A549 (cell line): ENCODE measurements at regions not wholly inside any gene's neighbourhood (a gene's known extent, or its start where the extent isn't known, plus 50 kb on each side); places are given as distances from the start of the nearest gene placed in this dataset.
"Not testable (repeated sequence)": the region's sequence is repeated elsewhere in the genome, so short reads cannot be mapped to it uniquely, and the experiment has no call there.

ENCODE experiments used
- CBX8 ChIP-seq: fragments of 200-600 bp; sonication (generic); IDR thresholded peaks from 2 replicates; pipeline ENCODE4 v1.6.1; 2016
- EP300 ChIP-seq, 2 experiments: fragments of >200 bp; sonication (Bioruptor Twin); formaldehyde crosslinking; IDR thresholded peaks; 2 replicates in 1 of 2; 3 replicates in 1 of 2; pipeline ENCODE4 v1.6.1; 2016 to 2017
- HDAC2 ChIP-seq: fragments of 200-600 bp; sonication (generic); IDR thresholded peaks from 2 replicates; pipeline ENCODE4 v1.6.1; 2016
- POLR2A ChIP-seq: IDR thresholded peaks from 2 replicates; pipeline ENCODE4 v1.6.1; 2012; ENCODE audit warnings: mild to moderate bottlenecking, low read length
- TF ChIP-seq, protein P1 (sequence below): fragments of >200 bp; sonication (Bioruptor Twin); formaldehyde crosslinking; IDR thresholded peaks from 3 replicates; pipeline ENCODE4 v1.5.1; 2016

GRCh38 chr6:58047865-58048264 is 730.4 kb downstream of the PRIM2 start:
- not testable (repeated sequence) for TF ChIP-seq EP300 (IDR thresholded peaks at IDR 0.05); CBX8; HDAC2; POLR2A
- TF ChIP-seq, protein P1, sequence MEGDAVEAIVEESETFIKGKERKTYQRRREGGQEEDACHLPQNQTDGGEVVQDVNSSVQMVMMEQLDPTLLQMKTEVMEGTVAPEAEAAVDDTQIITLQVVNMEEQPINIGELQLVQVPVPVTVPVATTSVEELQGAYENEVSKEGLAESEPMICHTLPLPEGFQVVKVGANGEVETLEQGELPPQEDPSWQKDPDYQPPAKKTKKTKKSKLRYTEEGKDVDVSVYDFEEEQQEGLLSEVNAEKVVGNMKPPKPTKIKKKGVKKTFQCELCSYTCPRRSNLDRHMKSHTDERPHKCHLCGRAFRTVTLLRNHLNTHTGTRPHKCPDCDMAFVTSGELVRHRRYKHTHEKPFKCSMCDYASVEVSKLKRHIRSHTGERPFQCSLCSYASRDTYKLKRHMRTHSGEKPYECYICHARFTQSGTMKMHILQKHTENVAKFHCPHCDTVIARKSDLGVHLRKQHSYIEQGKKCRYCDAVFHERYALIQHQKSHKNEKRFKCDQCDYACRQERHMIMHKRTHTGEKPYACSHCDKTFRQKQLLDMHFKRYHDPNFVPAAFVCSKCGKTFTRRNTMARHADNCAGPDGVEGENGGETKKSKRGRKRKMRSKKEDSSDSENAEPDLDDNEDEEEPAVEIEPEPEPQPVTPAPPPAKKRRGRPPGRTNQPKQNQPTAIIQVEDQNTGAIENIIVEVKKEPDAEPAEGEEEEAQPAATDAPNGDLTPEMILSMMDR: not testable (repeated sequence)
